ENCODE measurements at regions not wholly inside any gene's neighbourhood (a gene's known extent, or its start where the extent isn't known, plus 50 kb on each side); places are given as distances from the start of the nearest gene placed in this dataset.

DNA sequence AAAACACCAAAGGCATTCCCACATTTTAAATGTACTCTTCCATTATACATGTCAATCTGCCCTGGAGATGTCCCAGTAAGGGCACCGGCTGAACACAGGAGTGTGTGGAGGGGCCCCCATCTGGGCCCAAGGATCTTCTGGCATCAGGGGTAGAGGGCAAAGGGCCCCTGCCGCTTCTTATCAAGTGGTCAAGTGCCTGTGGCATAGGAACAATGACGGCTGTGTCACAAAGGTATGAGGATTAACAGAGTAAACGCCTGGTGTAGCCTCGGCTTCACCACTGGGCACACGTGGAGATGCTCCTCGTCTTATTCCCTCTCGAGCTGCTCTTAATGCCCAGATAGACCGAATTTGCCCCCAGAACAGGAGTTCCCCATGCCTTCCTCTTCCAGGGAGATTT is 169.7 kb upstream of the GLI2 start:
- no peak for TF ChIP-seq CTCF (conservative IDR thresholded peaks at IDR 0.05; ENCODE audit: control insufficient read depth, insufficient read depth, low read depth, low read length)

GRCh38 chr2:120566331-120567035 is 169.2 kb upstream of the GLI2 start:
- TF ChIP-seq CTCF (conservative IDR thresholded peaks at IDR 0.05; ENCODE audit: control insufficient read depth, insufficient read depth, low read depth, low read length) = no peak
- H3K4me3 ChIP-seq (ENCODE audit: control insufficient read depth, low read depth, low read length) = no peak overlapping the region
- peak; percentile 91 for DNase-seq (ENCODE audit: low read depth)

More for the DNA sequence above, 169.7 kb upstream of the GLI2 start:
- no peak for DNase-seq (ENCODE audit: low read depth)
- H3K4me3 ChIP-seq (ENCODE audit: control insufficient read depth, low read depth, low read length) = no peak overlapping the region

DNA sequence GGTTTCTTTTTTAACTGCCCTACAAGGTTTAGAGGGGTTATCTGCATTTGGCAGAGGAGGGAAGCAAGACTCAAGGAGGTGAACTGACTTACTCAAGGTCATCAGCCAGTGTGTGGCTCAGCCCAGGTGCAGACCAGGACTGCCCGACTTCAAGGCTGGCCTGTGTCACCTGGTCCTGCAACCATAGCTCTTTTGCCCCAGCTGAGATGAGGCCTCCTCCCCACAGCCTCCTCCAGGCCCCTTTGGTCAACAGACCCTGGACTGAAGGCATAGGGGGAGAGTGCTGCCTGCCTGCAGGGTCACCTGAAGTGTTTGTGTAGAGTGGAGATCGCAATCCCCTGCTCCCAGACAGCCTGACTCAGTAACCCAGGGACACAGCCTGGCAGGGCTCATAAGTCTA is 168.5 kb upstream of the GLI2 start:
- no peak for DNase-seq (ENCODE audit: low read depth)
- TF ChIP-seq CTCF (conservative IDR thresholded peaks at IDR 0.05; ENCODE audit: control insufficient read depth, insufficient read depth, low read depth, low read length) = no peak
- no peak overlapping the region for H3K4me3 ChIP-seq (ENCODE audit: control insufficient read depth, low read depth, low read length)

- DNase-seq (ENCODE audit: low read depth) = no peak
- TF ChIP-seq CTCF (conservative IDR thresholded peaks at IDR 0.05; ENCODE audit: control insufficient read depth, insufficient read depth, low read depth, low read length) = no peak
- H3K4me3 ChIP-seq (ENCODE audit: control insufficient read depth, low read depth, low read length) = no peak overlapping the region
Measured at GRCh38 chr2:120568089-120568974, 167.3 kb upstream of the GLI2 start.

DNA sequence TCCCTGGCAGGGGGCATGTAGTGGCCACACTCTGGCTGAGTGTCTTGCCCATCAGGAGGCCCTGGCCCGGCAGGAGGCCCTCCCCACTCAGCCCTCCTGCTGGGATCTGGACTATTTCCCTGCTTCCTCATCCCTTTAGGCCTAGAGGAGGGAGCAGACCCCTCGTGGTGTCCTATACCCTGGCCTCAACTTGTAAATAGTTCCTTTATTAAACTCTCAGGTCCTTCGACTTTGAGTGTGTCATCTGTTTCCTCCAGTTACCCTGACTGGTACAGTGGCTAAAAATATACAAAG is 166.7 kb upstream of the GLI2 start:
- H3K4me3 ChIP-seq (ENCODE audit: control insufficient read depth, low read depth, low read length) = no peak overlapping the region
- no peak for DNase-seq (ENCODE audit: low read depth)
- no peak for TF ChIP-seq CTCF (conservative IDR thresholded peaks at IDR 0.05; ENCODE audit: control insufficient read depth, insufficient read depth, low read depth, low read length)

DNA sequence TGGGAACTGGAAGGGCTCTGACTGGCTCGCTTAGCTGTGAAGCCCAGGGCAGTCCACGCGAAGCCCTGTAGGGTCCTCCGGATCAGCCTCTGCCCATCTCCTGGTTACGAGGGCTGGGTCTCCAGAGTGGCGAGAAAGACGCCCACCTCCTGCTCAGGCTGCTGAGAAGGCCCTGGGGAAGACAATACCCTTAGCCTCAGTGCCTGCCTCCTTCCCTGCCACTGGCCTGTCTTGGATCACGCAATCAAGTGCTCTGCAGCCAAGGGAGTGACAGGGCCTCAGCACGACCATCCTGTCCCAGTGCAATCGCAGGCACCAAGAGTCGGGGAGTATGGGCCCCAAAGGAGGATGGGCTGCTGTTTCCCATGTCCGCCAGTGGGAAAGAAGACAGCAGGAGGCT is 165.7 kb upstream of the GLI2 start:
- no peak for DNase-seq (ENCODE audit: low read depth)
- TF ChIP-seq CTCF (conservative IDR thresholded peaks at IDR 0.05; ENCODE audit: control insufficient read depth, insufficient read depth, low read depth, low read length) = no peak
- H3K4me3 ChIP-seq (ENCODE audit: control insufficient read depth, low read depth, low read length) = no peak overlapping the region
